ENCODE measurements at regions not wholly inside any gene's neighbourhood (a gene's known extent, or its start where the extent isn't known, plus 50 kb on each side); places are given as distances from the start of the nearest gene placed in this dataset.

GRCh38 chr2:136443661-136444060 lies 321.7 kb upstream of the THSD7B start:
- TF ChIP-seq GATA3 (IDR thresholded peaks at IDR 0.05; ENCODE audit: low read depth, low read length) (no peak), GATA2 (IDR thresholded peaks at IDR 0.05; ENCODE audit: low read depth, low read length) (no peak)

Measured in SH-SY5Y (cell line).